GM18502 (cell line): ENCODE measurements at regions not wholly inside any gene's neighbourhood (a gene's known extent, or its start where the extent isn't known, plus 50 kb on each side); places are given as distances from the start of the nearest gene placed in this dataset.

Source experiments
- ATAC-seq: cut with Tn5 transposase; IDR thresholded peaks from one replicate; pipeline ENCODE4 v1.9.1; 2021; ENCODE audit warnings: mild to moderate bottlenecking; ENCODE audit not compliant: unreplicated experiment, poor library complexity

GRCh38 chr20:61127311-61128039, 124.6 kb upstream of the CDH4 start:
- no peak for ATAC-seq

GRCh38 chr20:61128701-61129269, 123.3 kb upstream of the CDH4 start:
- ATAC-seq = no peak

GRCh38 chr20:61129311-61129710, 122.8 kb upstream of the CDH4 start:
- no peak for ATAC-seq

- ATAC-seq = no peak
Measured at GRCh38 chr20:61130156-61130555, 121.9 kb upstream of the CDH4 start.

GRCh38 chr20:61131944-61132343, 120.1 kb upstream of the CDH4 start:
- ATAC-seq = no peak

GRCh38 chr20:61133611-61134010, 118.5 kb upstream of the CDH4 start:
- ATAC-seq = no peak

- ATAC-seq = no peak
Measured at GRCh38 chr20:61134296-61135030, 117.6 kb upstream of the CDH4 start.

- ATAC-seq = no peak
Measured at GRCh38 chr20:61135266-61135665, 116.8 kb upstream of the CDH4 start.

- no peak for ATAC-seq
Measured at GRCh38 chr20:61135968-61136367, 116.1 kb upstream of the CDH4 start.

GRCh38 chr20:61138566-61138965, 113.5 kb upstream of the CDH4 start:
- no peak for ATAC-seq

GRCh38 chr20:61139031-61139430, 113.0 kb upstream of the CDH4 start:
- ATAC-seq = no peak

GRCh38 chr20:61140576-61140975, 111.5 kb upstream of the CDH4 start:
- ATAC-seq = no peak

GRCh38 chr20:61146023-61146422, 106.0 kb upstream of the CDH4 start:
- ATAC-seq = no peak

GRCh38 chr20:61149636-61150035, 102.4 kb upstream of the CDH4 start:
- no peak for ATAC-seq

- no peak for ATAC-seq
Measured at GRCh38 chr20:61157301-61157700, 94.8 kb upstream of the CDH4 start.

- ATAC-seq = no peak
Measured at GRCh38 chr20:61159957-61160686, 91.9 kb upstream of the CDH4 start.

- ATAC-seq = no peak
Measured at GRCh38 chr20:61161726-61162390, 90.2 kb upstream of the CDH4 start.

- no peak for ATAC-seq
Measured at GRCh38 chr20:61162451-61162850, 89.6 kb upstream of the CDH4 start.

GRCh38 chr20:61163031-61163430, 89.0 kb upstream of the CDH4 start:
- ATAC-seq = no peak

- no peak for ATAC-seq
Measured at GRCh38 chr20:61166324-61166723, 85.7 kb upstream of the CDH4 start.
